ENCODE measurements at regions not wholly inside any gene's neighbourhood (a gene's known extent, or its start where the extent isn't known, plus 50 kb on each side); places are given as distances from the start of the nearest gene placed in this dataset.
A peak's percentile ranks its signal among the peaks of the same experiment; 100 is the strongest.
"Not testable (repeated sequence)": the region's sequence is repeated elsewhere in the genome, so short reads cannot be mapped to it uniquely, and the experiment has no call there.

DNA sequence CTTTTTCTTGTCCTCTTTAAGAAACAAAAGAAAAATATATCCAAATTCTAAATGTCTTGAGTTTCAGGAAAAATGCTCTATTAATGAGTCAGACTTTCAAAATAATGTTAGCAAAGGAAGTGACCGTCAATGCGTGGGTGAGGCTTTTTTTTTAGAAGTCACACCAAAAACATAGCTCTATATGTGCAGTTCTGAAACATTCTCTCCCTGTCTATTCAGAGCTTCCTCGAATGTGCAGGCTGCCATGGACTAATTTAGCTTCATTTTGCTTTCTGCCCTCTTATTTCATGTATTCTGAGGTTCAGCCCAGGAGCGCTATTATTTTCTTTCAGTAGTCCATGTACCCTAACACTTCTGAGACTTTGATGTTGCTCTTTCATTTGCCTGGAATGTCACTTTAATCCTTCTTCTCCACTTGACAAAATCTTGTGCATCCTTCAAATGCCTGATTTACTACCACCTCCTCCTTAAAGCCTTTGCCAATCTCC, 72.5 kb upstream of the RASA1 start:
- Histone ChIP-seq H3K4me2 (ENCODE audit: extremely low read depth, insufficient read depth, low read length) (peak overlapping the region; percentile 71), H3K27me3 (ENCODE audit: control insufficient read depth, insufficient read depth, low read length) (no peaks in the 10 kb centered on the region), H3K4me3 (replicated peaks in 1 of 4; ENCODE audit: control extremely low read depth in 1 of 4, insufficient read depth in 1 of 4, low read depth in 3 of 4, low read length in 4 of 4) (no peak overlapping the region), H3K4me1 (ENCODE audit: control insufficient read depth, extremely low read depth, insufficient read depth, low read length) (peaks cover 6% of the 10 kb centered on the region), H3K36me3 (ENCODE audit: control insufficient read depth, insufficient read depth, low read length) (no peaks in the 10 kb centered on the region), H4K20me1 (ENCODE audit: control insufficient read depth, extremely low read depth, insufficient read depth, low read length) (no peaks in the 10 kb centered on the region), H3K79me2 (ENCODE audit: control insufficient read depth, insufficient read depth, low read length) (no peaks in the 10 kb centered on the region), H2AFZ (ENCODE audit: low read length) (peak overlapping the region; percentile 88), H3K27ac (ENCODE audit: insufficient read depth, low read length) (peak overlapping the region; percentile 63), H3K9ac (ENCODE audit: insufficient read depth, low read length) (no peak overlapping the region), H3K9me3 (ENCODE audit: control insufficient read depth, insufficient read depth, low read depth, low read length) (no peaks in the 10 kb centered on the region)
- TF ChIP-seq CTCF (conservative IDR thresholded peaks at IDR 0.05 in 1 of 2, IDR thresholded peaks at IDR 0.05 in 1 of 2; ENCODE audit: low read depth in 1 of 2, low read length in 2 of 2): no peak
- no peak for TF ChIP-seq EZH2 (IDR thresholded peaks at IDR 0.05; ENCODE audit: low read length, missing control alignments)
- DNase-seq (ENCODE audit: low read depth in 2 of 2): peak; percentile 61 to 85

GRCh38 chr5:87195616-87196015, 72.1 kb upstream of the RASA1 start:
- H3K4me2 ChIP-seq (ENCODE audit: extremely low read depth, insufficient read depth, low read length): peak overlapping the region; percentile 71
- H3K27ac ChIP-seq (ENCODE audit: insufficient read depth, low read length): peak overlapping the region; percentile 63
- DNase-seq (ENCODE audit: low read depth in 2 of 2): peak; percentile 11 to 55
- H4K20me1 ChIP-seq (ENCODE audit: control insufficient read depth, extremely low read depth, insufficient read depth, low read length): no peaks in the 10 kb centered on the region
- peak overlapping the region; percentile 88 for H2AFZ ChIP-seq (ENCODE audit: low read length)
- H3K27me3 ChIP-seq (ENCODE audit: control insufficient read depth, insufficient read depth, low read length): no peaks in the 10 kb centered on the region
- no peaks in the 10 kb centered on the region for H3K9me3 ChIP-seq (ENCODE audit: control insufficient read depth, insufficient read depth, low read depth, low read length)
- H3K36me3 ChIP-seq (ENCODE audit: control insufficient read depth, insufficient read depth, low read length): no peaks in the 10 kb centered on the region
- H3K4me1 ChIP-seq (ENCODE audit: control insufficient read depth, extremely low read depth, insufficient read depth, low read length): peaks cover 6% of the 10 kb centered on the region
- no peak for TF ChIP-seq CTCF (conservative IDR thresholded peaks at IDR 0.05 in 1 of 2, IDR thresholded peaks at IDR 0.05 in 1 of 2; ENCODE audit: low read depth in 1 of 2, low read length in 2 of 2)
- TF ChIP-seq EZH2 (IDR thresholded peaks at IDR 0.05; ENCODE audit: low read length, missing control alignments): no peak
- H3K4me3 ChIP-seq (replicated peaks in 1 of 4; ENCODE audit: control extremely low read depth in 1 of 4, insufficient read depth in 1 of 4, low read depth in 3 of 4, low read length in 4 of 4): no peak overlapping the region
- no peak overlapping the region for H3K9ac ChIP-seq (ENCODE audit: insufficient read depth, low read length)
- no peaks in the 10 kb centered on the region for H3K79me2 ChIP-seq (ENCODE audit: control insufficient read depth, insufficient read depth, low read length)

- no peak for TF ChIP-seq EZH2 (IDR thresholded peaks at IDR 0.05; ENCODE audit: low read length, missing control alignments)
- TF ChIP-seq CTCF (conservative IDR thresholded peaks at IDR 0.05 in 1 of 2, IDR thresholded peaks at IDR 0.05 in 1 of 2; ENCODE audit: low read depth in 1 of 2, low read length in 2 of 2): no peak
- no peak for DNase-seq (ENCODE audit: low read depth in 2 of 2)
- H3K36me3 ChIP-seq (ENCODE audit: control insufficient read depth, insufficient read depth, low read length): no peaks in the 10 kb centered on the region
- H4K20me1 ChIP-seq (ENCODE audit: control insufficient read depth, extremely low read depth, insufficient read depth, low read length): no peaks in the 10 kb centered on the region
- no peak overlapping the region for H3K27ac ChIP-seq (ENCODE audit: insufficient read depth, low read length)
- no peak overlapping the region for H3K9ac ChIP-seq (ENCODE audit: insufficient read depth, low read length)
- no peaks in the 10 kb centered on the region for H3K79me2 ChIP-seq (ENCODE audit: control insufficient read depth, insufficient read depth, low read length)
- no peak overlapping the region for H3K4me3 ChIP-seq (replicated peaks in 1 of 4; ENCODE audit: control extremely low read depth in 1 of 4, insufficient read depth in 1 of 4, low read depth in 3 of 4, low read length in 4 of 4)
- H2AFZ ChIP-seq (ENCODE audit: low read length): no peak overlapping the region
- H3K4me2 ChIP-seq (ENCODE audit: extremely low read depth, insufficient read depth, low read length): no peak overlapping the region
- no peaks in the 10 kb centered on the region for H3K9me3 ChIP-seq (ENCODE audit: control insufficient read depth, insufficient read depth, low read depth, low read length)
- H3K27me3 ChIP-seq (ENCODE audit: control insufficient read depth, insufficient read depth, low read length): no peaks in the 10 kb centered on the region
- peaks cover 6% of the 10 kb centered on the region for H3K4me1 ChIP-seq (ENCODE audit: control insufficient read depth, extremely low read depth, insufficient read depth, low read length)
Observed at GRCh38 chr5:87198010-87198409, 69.7 kb upstream of the RASA1 start.

- not testable (repeated sequence) for H3K9me3 ChIP-seq (ENCODE audit: control insufficient read depth, insufficient read depth, low read depth, low read length); DNase-seq (ENCODE audit: low read depth in 2 of 2); H3K4me2 ChIP-seq (ENCODE audit: extremely low read depth, insufficient read depth, low read length); H3K79me2 ChIP-seq (ENCODE audit: control insufficient read depth, insufficient read depth, low read length); H3K27me3 ChIP-seq (ENCODE audit: control insufficient read depth, insufficient read depth, low read length); H4K20me1 ChIP-seq (ENCODE audit: control insufficient read depth, extremely low read depth, insufficient read depth, low read length); H3K27ac ChIP-seq (ENCODE audit: insufficient read depth, low read length); H3K36me3 ChIP-seq (ENCODE audit: control insufficient read depth, insufficient read depth, low read length); H3K4me3 ChIP-seq (replicated peaks in 1 of 4; ENCODE audit: control extremely low read depth in 1 of 4, insufficient read depth in 1 of 4, low read depth in 3 of 4, low read length in 4 of 4); H3K4me1 ChIP-seq (ENCODE audit: control insufficient read depth, extremely low read depth, insufficient read depth, low read length); H3K9ac ChIP-seq (ENCODE audit: insufficient read depth, low read length); H2AFZ ChIP-seq (ENCODE audit: low read length)
Observed at GRCh38 chr5:87199246-87199645, 68.4 kb upstream of the RASA1 start.

GRCh38 chr5:87199704-87200103, 68.0 kb upstream of the RASA1 start:
- H3K36me3 ChIP-seq (ENCODE audit: control insufficient read depth, insufficient read depth, low read length); H2AFZ ChIP-seq (ENCODE audit: low read length); H3K9me3 ChIP-seq (ENCODE audit: control insufficient read depth, insufficient read depth, low read depth, low read length); H3K9ac ChIP-seq (ENCODE audit: insufficient read depth, low read length); H3K4me3 ChIP-seq (replicated peaks in 1 of 4; ENCODE audit: control extremely low read depth in 1 of 4, insufficient read depth in 1 of 4, low read depth in 3 of 4, low read length in 4 of 4); H3K27ac ChIP-seq (ENCODE audit: insufficient read depth, low read length); H3K4me1 ChIP-seq (ENCODE audit: control insufficient read depth, extremely low read depth, insufficient read depth, low read length); H4K20me1 ChIP-seq (ENCODE audit: control insufficient read depth, extremely low read depth, insufficient read depth, low read length); H3K79me2 ChIP-seq (ENCODE audit: control insufficient read depth, insufficient read depth, low read length); H3K4me2 ChIP-seq (ENCODE audit: extremely low read depth, insufficient read depth, low read length); H3K27me3 ChIP-seq (ENCODE audit: control insufficient read depth, insufficient read depth, low read length): not testable (repeated sequence)
- peak in 1 of 2 donors; percentile 42 for DNase-seq (ENCODE audit: low read depth in 2 of 2)
